ENCODE measurements at regions not wholly inside any gene's neighbourhood (a gene's known extent, or its start where the extent isn't known, plus 50 kb on each side); places are given as distances from the start of the nearest gene placed in this dataset.
A peak's percentile ranks its signal among the peaks of the same experiment; 100 is the strongest.

DNA sequence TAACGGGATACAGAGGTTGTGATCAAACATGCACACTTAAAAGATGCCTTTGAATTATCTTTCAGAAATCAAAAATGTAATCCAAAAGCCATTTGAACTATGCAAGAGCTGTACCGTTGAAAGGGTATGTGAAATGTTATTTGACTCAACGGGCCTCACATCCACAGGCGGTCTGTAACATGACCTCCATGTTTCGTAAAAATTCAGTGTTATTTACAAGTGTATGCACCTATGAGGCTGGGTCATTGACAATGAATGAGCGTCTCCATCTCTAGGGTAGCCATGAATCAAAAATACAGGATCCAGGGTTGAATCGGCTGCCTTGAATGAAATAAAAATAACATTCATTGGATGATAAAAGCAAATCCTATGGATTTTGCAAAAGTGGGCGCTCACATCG is 100.1 kb downstream of the CRLF2 start:
- TF ChIP-seq, protein P1, sequence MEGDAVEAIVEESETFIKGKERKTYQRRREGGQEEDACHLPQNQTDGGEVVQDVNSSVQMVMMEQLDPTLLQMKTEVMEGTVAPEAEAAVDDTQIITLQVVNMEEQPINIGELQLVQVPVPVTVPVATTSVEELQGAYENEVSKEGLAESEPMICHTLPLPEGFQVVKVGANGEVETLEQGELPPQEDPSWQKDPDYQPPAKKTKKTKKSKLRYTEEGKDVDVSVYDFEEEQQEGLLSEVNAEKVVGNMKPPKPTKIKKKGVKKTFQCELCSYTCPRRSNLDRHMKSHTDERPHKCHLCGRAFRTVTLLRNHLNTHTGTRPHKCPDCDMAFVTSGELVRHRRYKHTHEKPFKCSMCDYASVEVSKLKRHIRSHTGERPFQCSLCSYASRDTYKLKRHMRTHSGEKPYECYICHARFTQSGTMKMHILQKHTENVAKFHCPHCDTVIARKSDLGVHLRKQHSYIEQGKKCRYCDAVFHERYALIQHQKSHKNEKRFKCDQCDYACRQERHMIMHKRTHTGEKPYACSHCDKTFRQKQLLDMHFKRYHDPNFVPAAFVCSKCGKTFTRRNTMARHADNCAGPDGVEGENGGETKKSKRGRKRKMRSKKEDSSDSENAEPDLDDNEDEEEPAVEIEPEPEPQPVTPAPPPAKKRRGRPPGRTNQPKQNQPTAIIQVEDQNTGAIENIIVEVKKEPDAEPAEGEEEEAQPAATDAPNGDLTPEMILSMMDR (conservative IDR thresholded peaks at IDR 0.05) = no peak
- Mint-ChIP-seq H3K4me1 (ENCODE audit: unreplicated experiment) (peaks cover 9% of the 10 kb centered on the region), H3K36me3 (no peaks in the 10 kb centered on the region), H3K27ac (no peak overlapping the region), H3K27me3 (peaks cover 73% of the 10 kb centered on the region), H3K4me3 (no peak overlapping the region), H3K9me3 (no peaks in the 10 kb centered on the region)
- DNase-seq (ENCODE audit: extremely low spot score, unreplicated experiment) = no peak

DNA sequence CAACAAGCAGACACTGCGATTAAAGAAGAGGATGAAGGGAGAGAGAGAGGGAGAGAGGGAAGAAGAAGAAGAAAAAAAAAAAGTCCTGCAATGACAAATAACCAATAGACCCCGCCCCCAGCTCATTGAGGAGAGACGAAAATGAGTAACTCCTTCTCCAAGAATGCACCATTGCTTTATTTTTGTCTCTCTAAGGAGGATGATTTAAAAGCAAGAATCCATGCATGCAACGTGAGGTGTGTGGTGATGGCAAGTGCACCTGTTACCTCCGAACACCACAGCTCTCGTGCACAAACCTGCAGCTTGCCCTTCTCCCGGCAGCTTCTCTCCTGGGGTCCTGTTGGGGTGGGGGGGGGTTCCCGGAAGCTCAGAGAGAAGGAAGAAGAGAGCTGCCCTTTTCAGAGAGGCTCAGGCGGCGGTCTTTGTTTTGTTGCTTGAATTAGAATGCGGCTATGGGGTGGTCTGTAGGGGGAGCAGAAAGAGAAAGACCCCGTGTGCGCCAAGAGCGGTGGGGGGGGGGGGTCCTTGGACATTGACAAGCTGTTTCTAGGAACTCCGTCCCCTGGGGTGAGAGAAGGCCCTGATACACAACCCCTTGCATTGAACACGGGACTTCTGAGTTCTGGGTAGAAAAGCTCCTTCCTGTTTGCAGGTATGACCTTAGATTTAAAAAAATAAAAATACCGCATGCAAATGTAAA is 100.7 kb downstream of the CRLF2 start:
- Mint-ChIP-seq H3K9me3 (no peaks in the 10 kb centered on the region), H3K4me3 (peak overlapping the region; percentile 31), H3K36me3 (no peaks in the 10 kb centered on the region), H3K27ac (no peak overlapping the region), H3K4me1 (ENCODE audit: unreplicated experiment) (peaks cover 9% of the 10 kb centered on the region), H3K27me3 (peaks cover 77% of the 10 kb centered on the region)
- DNase-seq (ENCODE audit: extremely low spot score, unreplicated experiment) = no peak
- TF ChIP-seq, protein P1 (conservative IDR thresholded peaks at IDR 0.05) = no peak

DNA sequence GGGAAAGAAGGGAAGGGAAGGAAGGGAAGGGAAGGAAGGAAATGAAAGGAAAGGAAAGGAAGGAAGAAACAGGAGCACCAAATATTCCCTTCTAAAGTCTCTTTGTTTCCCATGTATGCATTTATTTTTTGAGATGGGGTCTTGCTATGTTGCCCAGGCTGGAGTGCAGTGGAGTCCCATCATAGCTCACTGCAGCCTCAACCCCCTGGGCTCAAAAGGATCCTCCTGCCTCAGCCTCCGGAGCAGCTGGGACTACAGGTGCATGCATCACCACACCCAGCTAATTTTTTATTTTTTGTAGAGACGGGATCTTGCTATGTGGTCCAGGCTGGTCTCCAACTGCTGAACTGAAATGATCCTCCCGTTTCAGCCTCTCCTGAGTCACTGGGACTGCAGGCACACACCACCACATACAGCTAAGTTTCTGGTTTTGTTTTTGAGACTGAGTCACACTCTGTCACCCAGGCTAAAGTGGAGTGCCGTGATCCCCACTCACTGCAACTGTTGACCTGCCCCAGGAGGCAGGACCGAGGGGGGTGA is 102.8 kb downstream of the CRLF2 start:
- Mint-ChIP-seq H3K4me1 (ENCODE audit: unreplicated experiment) (peaks cover 9% of the 10 kb centered on the region), H3K27me3 (peaks cover 80% of the 10 kb centered on the region), H3K9me3 (no peaks in the 10 kb centered on the region), H3K27ac (no peak overlapping the region), H3K4me3 (no peak overlapping the region), H3K36me3 (no peaks in the 10 kb centered on the region)
- no peak for DNase-seq (ENCODE audit: extremely low spot score, unreplicated experiment)
- TF ChIP-seq, protein P1 (conservative IDR thresholded peaks at IDR 0.05) = no peak

DNA sequence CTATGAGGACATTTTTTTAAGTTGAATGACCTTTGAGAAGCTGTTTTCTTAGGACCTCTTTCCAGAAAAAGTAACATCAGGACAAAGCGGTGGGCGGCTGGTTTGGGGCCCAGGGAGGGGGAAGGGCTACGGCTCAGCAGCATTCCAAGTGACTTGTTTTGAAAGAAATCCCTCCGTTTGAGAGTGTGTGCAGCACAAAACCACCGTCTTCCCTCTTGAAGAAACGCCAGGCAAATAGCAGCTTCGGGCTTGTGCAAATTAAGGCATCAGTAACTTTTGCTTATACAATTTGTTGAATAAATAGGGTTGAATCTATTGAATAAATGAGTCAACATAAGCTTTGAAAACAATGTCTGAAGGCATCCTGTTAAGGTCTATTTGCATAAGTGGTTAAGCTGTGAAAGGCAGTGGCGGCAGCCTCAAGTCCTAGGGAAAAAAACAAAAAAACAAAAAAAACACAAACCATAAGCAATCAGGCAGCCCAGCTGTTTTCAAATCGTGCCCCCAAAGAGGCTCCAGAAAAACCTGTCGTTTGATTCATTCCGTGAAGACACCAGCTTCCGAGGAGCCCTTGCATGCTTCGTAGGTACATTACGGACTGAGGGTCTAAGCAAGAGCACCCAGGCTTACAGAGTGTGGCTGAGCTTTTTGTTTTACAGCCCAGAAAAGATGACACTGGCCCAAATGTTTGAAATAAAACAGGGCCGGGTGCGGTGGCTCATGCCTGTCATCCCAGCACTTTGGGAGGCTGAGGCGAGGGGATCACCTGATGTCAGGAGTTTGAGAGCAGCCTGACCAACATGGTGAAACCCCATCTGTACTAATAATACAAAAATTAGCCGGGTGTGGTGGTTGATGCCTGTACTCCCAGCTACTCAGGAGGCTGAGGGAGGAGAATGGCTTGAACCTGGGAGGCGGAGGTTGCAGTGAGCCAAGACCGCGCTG is 103.7 kb downstream of the CRLF2 start:
- TF ChIP-seq, protein P1 (conservative IDR thresholded peaks at IDR 0.05) = no peak
- no peaks in the 10 kb centered on the region for H3K9me3 Mint-ChIP-seq
- peaks cover 76% of the 10 kb centered on the region for H3K27me3 Mint-ChIP-seq
- H3K4me1 Mint-ChIP-seq (ENCODE audit: unreplicated experiment) = peaks cover 9% of the 10 kb centered on the region
- no peak overlapping the region for H3K4me3 Mint-ChIP-seq
- H3K27ac Mint-ChIP-seq = no peak overlapping the region
- no peak for DNase-seq (ENCODE audit: extremely low spot score, unreplicated experiment)
- H3K36me3 Mint-ChIP-seq = no peaks in the 10 kb centered on the region

DNA sequence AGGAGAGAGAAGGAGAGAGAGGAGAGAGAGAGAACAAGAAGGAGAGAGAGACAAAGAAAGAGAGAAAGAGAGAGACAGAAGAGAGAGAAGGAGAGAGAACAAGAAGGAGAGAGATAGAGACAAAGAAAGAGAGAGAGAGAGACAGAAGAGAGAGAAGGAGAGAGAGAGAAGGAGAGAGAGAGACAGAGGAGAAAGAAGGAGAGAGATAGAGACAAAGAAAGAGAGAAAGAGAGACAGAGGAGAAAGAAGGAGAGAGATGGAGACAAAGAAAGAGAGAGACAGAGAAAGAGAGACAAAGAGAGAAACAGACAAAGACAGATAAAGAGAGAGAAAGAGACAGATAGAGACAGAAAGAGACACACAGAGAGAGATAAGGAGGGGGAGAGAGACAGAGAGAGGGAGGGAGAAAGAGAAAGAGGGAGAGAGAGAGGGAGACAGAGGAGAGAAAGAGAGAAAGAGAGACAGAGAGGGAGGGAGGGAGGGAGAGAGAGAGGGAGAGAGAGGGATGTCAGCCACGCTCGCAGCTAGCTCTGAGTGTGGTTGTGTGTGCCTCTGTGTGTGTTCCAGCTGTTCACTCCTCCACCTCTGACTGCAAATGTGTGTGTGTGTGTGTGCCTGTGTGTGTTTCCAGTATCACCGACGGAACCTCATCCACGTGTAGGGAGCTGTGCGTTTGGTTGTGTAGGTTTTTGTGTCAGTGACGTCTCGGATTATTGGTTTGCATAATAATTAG is 105.8 kb downstream of the CRLF2 start:
- no peak for DNase-seq (ENCODE audit: extremely low spot score, unreplicated experiment)
- no peak overlapping the region for H3K4me3 Mint-ChIP-seq
- H3K27ac Mint-ChIP-seq = no peak overlapping the region
- H3K4me1 Mint-ChIP-seq (ENCODE audit: unreplicated experiment) = peaks cover 9% of the 10 kb centered on the region
- H3K9me3 Mint-ChIP-seq = no peaks in the 10 kb centered on the region
- H3K27me3 Mint-ChIP-seq = peaks cover 57% of the 10 kb centered on the region
- H3K36me3 Mint-ChIP-seq = no peaks in the 10 kb centered on the region
- TF ChIP-seq, protein P1 (conservative IDR thresholded peaks at IDR 0.05) = no peak

All from type B pancreatic cell (in vitro differentiated cells).